ENCODE measurements at regions not wholly inside any gene's neighbourhood (a gene's known extent, or its start where the extent isn't known, plus 50 kb on each side); places are given as distances from the start of the nearest gene placed in this dataset.

GRCh38 chr2:173831312-173832229, 133.6 kb downstream of the SP3 start:
- DNase-seq = no peak

- DNase-seq = no peak
Observed at GRCh38 chr2:173834141-173834540, 131.0 kb downstream of the SP3 start.

- DNase-seq = no peak
Observed at GRCh38 chr2:173835726-173836125, 129.4 kb downstream of the SP3 start.

GRCh38 chr2:173841110-173841509, 124.1 kb downstream of the SP3 start:
- DNase-seq = no peak

- no peak for DNase-seq
Observed at GRCh38 chr2:173843526-173843925, 121.6 kb downstream of the SP3 start.

- DNase-seq = no peak
Observed at GRCh38 chr2:173851141-173851641, 114.0 kb downstream of the SP3 start.

- no peak for DNase-seq
Observed at GRCh38 chr2:173854141-173854540, 111.0 kb downstream of the SP3 start.

- no peak for DNase-seq
Observed at GRCh38 chr2:173854840-173855239, 110.3 kb downstream of the SP3 start.

- DNase-seq = no peak
Observed at GRCh38 chr2:173855661-173856060, 109.5 kb downstream of the SP3 start.
